Endothelial cell of umbilical vein (primary cell): ENCODE measurements at regions not wholly inside any gene's neighbourhood (a gene's known extent, or its start where the extent isn't known, plus 50 kb on each side); places are given as distances from the start of the nearest gene placed in this dataset.

Source experiments
- BruUV-seq: library from RNA; stranded (reverse); fragments of 400-500 nt; replicated peaks from 2 replicates; lab custom pipeline; 2021; lab: Mats Ljungman, UMichigan
- CTCF ChIA-PET: fragments of 300-600, 350-600 bp; sonication (Branson Sonifier 250); formaldehyde crosslinking; loops from one replicate; lab custom pipeline; 2021; ENCODE audit warnings: antibody characterized with exemption, inconsistent platforms; lab: Charles Lee
- POLR2A ChIA-PET: fragments of 300-600, 350-600 bp; sonication (Branson Sonifier 250); formaldehyde crosslinking; loops from one replicate; lab custom pipeline; 2021; ENCODE audit warnings: antibody characterized with exemption, inconsistent platforms; lab: Charles Lee
- DNase-seq: peaks from one replicate; pipeline ENCODE4 v3.0.0-alpha.2; 2011; ENCODE audit warnings: low read depth, low spot score
- FAIRE-seq: peaks from 2 replicates; lab custom pipeline; 2011; peaks lifted over from hg19 to GRCh38; lab: Jason Lieb, UNC
- H2AFZ ChIP-seq: 2 replicates; pipeline ENCODE4 v1.6.0; 2012; ENCODE audit warnings: low read depth, low read length, control low read depth, inconsistent platforms
- H3K27ac ChIP-seq: 2 replicates; pipeline ENCODE4 v1.5.1; 2011; ENCODE audit warnings: low read depth, mild to moderate bottlenecking, control low read depth, low read length, moderate library complexity; ENCODE audit not compliant: insufficient read depth
- H3K27me3 ChIP-seq, 2 experiments: 2 replicates each; pipeline versions ENCODE4 v1.6.0 to v1.6.1; 2011; ENCODE audit warnings: low read length in 2 of 2, mixed read lengths in 1 of 2; ENCODE audit not compliant: control insufficient read depth in 2 of 2, insufficient read depth in 2 of 2
- H3K36me3 ChIP-seq, 2 experiments: 2 replicates in 1 of 2; 3 replicates in 1 of 2; pipeline ENCODE4 v1.5.1; 2011; ENCODE audit warnings: low read length in 2 of 2, mild to moderate bottlenecking in 1 of 2, moderate library complexity in 1 of 2; ENCODE audit not compliant: control insufficient read depth in 2 of 2, insufficient read depth in 2 of 2; ENCODE audit errors: extremely low read depth in 1 of 2
- H3K4me1 ChIP-seq: 3 replicates; pipeline ENCODE4 v1.5.1; 2011; ENCODE audit warnings: mild to moderate bottlenecking, low read length; ENCODE audit not compliant: control insufficient read depth, insufficient read depth; ENCODE audit errors: extremely low read depth
- H3K4me2 ChIP-seq: 2 replicates; pipeline ENCODE4 v1.6.1; 2011; ENCODE audit warnings: low read length, control low read depth, mixed read lengths; ENCODE audit not compliant: insufficient read depth
- H3K4me3 ChIP-seq, 3 experiments: fragments of 200-600 bp in 1 of 3; sonication (generic), shearing (Covaris generic) in 1 of 3; replicated peaks in 1 of 3; 2 replicates each; pipeline ENCODE4 v1.5.1; 2011 to 2016; ENCODE audit warnings: control low read depth in 3 of 3, low read length in 3 of 3, mild to moderate bottlenecking in 2 of 3, inconsistent platforms in 1 of 3, low read depth in 1 of 3, moderate library complexity in 1 of 3; ENCODE audit not compliant: insufficient read depth in 1 of 3
- H3K79me2 ChIP-seq: 2 replicates; pipeline ENCODE4 v1.6.0; 2012; ENCODE audit warnings: low read length, inconsistent platforms; ENCODE audit not compliant: control insufficient read depth, insufficient read depth
- H3K9ac ChIP-seq: replicated peaks from 2 replicates; pipeline ENCODE3; 2011; ENCODE audit warnings: low read length, control low read depth; ENCODE audit not compliant: insufficient read depth; ENCODE audit errors: extremely low read depth
- H3K9me1 ChIP-seq: replicated peaks from 3 replicates; pipeline ENCODE4 v1.6.0; 2011; ENCODE audit warnings: mild to moderate bottlenecking, low read length; ENCODE audit not compliant: control insufficient read depth, insufficient read depth; ENCODE audit errors: extremely low read depth
- H3K9me3 ChIP-seq: replicated peaks from 2 replicates; pipeline ENCODE4 v1.5.1; 2012; ENCODE audit warnings: low read length, inconsistent platforms; ENCODE audit not compliant: control insufficient read depth, insufficient read depth
- H4K20me1 ChIP-seq: replicated peaks from 2 replicates; pipeline ENCODE3; 2011; ENCODE audit warnings: mild to moderate bottlenecking, low read length; ENCODE audit not compliant: control insufficient read depth, insufficient read depth; ENCODE audit errors: extremely low read depth
- EZH2 ChIP-seq: IDR thresholded peaks from 2 replicates; pipeline ENCODE4 v1.6.1; 2012; ENCODE audit warnings: borderline replicate concordance, low read depth, mild to moderate bottlenecking, moderate library complexity, low read length, inconsistent platforms; ENCODE audit not compliant: severe bottlenecking
- FOS ChIP-seq: IDR thresholded peaks from 2 replicates; pipeline ENCODE4 v1.6.1; 2011; ENCODE audit warnings: mild to moderate bottlenecking, low read length, moderate library complexity, borderline replicate concordance; ENCODE audit not compliant: insufficient read depth
- GATA2 ChIP-seq: IDR thresholded peaks from 2 replicates; pipeline ENCODE4 v1.7.0; 2011; ENCODE audit warnings: low read depth, mild to moderate bottlenecking, moderate library complexity, mixed read lengths, low read length; ENCODE audit not compliant: insufficient read length, insufficient read depth
- JUN ChIP-seq: IDR thresholded peaks from 2 replicates; pipeline ENCODE4 v1.6.1; 2011; ENCODE audit warnings: borderline replicate concordance, low read depth; ENCODE audit not compliant: insufficient read length, insufficient read depth
- MYC ChIP-seq: IDR thresholded peaks from one replicate; pipeline ENCODE4 v1.6.1; 2011; ENCODE audit warnings: mild to moderate bottlenecking, low read depth, low read length
- POLR2A ChIP-seq: IDR thresholded peaks from 2 replicates; pipeline ENCODE4 v1.6.1; 2012; ENCODE audit warnings: low read depth, mild to moderate bottlenecking, control low read depth, low read length
- POLR2AphosphoS5 ChIP-seq: IDR thresholded peaks from 2 replicates; pipeline ENCODE4 v1.6.1; 2012; ENCODE audit warnings: low read depth, mild to moderate bottlenecking, control low read depth, low read length, moderate library complexity; ENCODE audit not compliant: insufficient read depth
- dilution Hi-C: fragments of 300-500 bp; cut with MboI; formaldehyde crosslinking; loops from one replicate; pipeline ENCODE4 v1.15.0; 2019; ENCODE audit warnings: low sequenced_read_pairs; ENCODE audit not compliant: extremely low pct_ligation_motif_present
- intact Hi-C: fragments of 100-400 bp; cut with micrococcal nuclease; formaldehyde crosslinking; loops from one replicate; pipeline ENCODE4 v1.10.0; 2022
- TF ChIP-seq, protein P1 (sequence below): IDR thresholded peaks from 2 replicates; pipeline ENCODE4 v1.6.1; 2011; ENCODE audit not compliant: insufficient read depth, insufficient read length
- TF ChIP-seq, protein P2 (sequence below), 2 donors: IDR thresholded peaks; 1 replicate in 1 of 2; 2 replicates in 1 of 2; pipeline ENCODE4 v1.5.1; 2011; ENCODE audit warnings: low read length in 2 of 2, mild to moderate bottlenecking in 2 of 2, moderate library complexity in 2 of 2, control low read depth in 1 of 2, inconsistent platforms in 1 of 2, low read depth in 1 of 2; ENCODE audit not compliant: insufficient read depth in 1 of 2; ENCODE audit errors: extremely low read depth in 1 of 2

- no peak overlapping the region for H3K4me3 ChIP-seq
- no peak overlapping the region for H2AFZ ChIP-seq
- H3K9me3 ChIP-seq, result no peaks in the 10 kb centered on the region
- no peak overlapping the region for H3K4me2 ChIP-seq
- H3K79me2 ChIP-seq, result no peaks in the 10 kb centered on the region
- no peaks in the 10 kb centered on the region for H3K27me3 ChIP-seq
- no peak overlapping the region for H3K9ac ChIP-seq
- intact Hi-C loops (no loop called here), dilution Hi-C loops (no loop called here)
- POLR2A ChIA-PET, result no interaction called here
- H3K36me3 ChIP-seq, result no peaks in the 10 kb centered on the region
- CTCF ChIA-PET, result interaction anchor here (0.6 kb wide), 1 partner anchor 63 kb away, joined by 3 read pairs; no protein-coding TSS in a partner anchor
- H4K20me1 ChIP-seq, result no peaks in the 10 kb centered on the region
- TF ChIP-seq EZH2 (no peak), JUN (no peak), POLR2AphosphoS5 (no peak), FOS (no peak), MYC (no peak), POLR2A (no peak), GATA2 (no peak)
- TF ChIP-seq, protein P1, sequence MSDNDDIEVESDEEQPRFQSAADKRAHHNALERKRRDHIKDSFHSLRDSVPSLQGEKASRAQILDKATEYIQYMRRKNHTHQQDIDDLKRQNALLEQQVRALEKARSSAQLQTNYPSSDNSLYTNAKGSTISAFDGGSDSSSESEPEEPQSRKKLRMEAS, result no peak
- TF ChIP-seq, protein P2, sequence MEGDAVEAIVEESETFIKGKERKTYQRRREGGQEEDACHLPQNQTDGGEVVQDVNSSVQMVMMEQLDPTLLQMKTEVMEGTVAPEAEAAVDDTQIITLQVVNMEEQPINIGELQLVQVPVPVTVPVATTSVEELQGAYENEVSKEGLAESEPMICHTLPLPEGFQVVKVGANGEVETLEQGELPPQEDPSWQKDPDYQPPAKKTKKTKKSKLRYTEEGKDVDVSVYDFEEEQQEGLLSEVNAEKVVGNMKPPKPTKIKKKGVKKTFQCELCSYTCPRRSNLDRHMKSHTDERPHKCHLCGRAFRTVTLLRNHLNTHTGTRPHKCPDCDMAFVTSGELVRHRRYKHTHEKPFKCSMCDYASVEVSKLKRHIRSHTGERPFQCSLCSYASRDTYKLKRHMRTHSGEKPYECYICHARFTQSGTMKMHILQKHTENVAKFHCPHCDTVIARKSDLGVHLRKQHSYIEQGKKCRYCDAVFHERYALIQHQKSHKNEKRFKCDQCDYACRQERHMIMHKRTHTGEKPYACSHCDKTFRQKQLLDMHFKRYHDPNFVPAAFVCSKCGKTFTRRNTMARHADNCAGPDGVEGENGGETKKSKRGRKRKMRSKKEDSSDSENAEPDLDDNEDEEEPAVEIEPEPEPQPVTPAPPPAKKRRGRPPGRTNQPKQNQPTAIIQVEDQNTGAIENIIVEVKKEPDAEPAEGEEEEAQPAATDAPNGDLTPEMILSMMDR (IDR thresholded peaks at IDR 0.05; ENCODE audit: extremely low read depth in 1 of 2, insufficient read depth in 1 of 2, low read depth in 1 of 2, low read length in 2 of 2), result no peak
- DNase-seq, result no peak
- no TSS peak for BruUV-seq
- no peak overlapping the region for H3K27ac ChIP-seq
- no peaks in the 10 kb centered on the region for H3K4me1 ChIP-seq
- no peaks in the 10 kb centered on the region for H3K9me1 ChIP-seq
- FAIRE-seq, result no peak
Measured at GRCh38 chr1:184890539-184890973, 83.8 kb downstream of the NIBAN1 start.
